ENCODE measurements at regions not wholly inside any gene's neighbourhood (a gene's known extent, or its start where the extent isn't known, plus 50 kb on each side); places are given as distances from the start of the nearest gene placed in this dataset.

- Histone ChIP-seq H3K9ac (ENCODE audit: low read length) (no peak overlapping the region), H3K4me1 (ENCODE audit: control insufficient read depth, insufficient read depth, low read length) (no peaks in the 10 kb centered on the region), H3K27me3 (ENCODE audit: control insufficient read depth, insufficient read depth, low read length) (no peaks in the 10 kb centered on the region), H3K4me3 (ENCODE audit: low read length) (no peak overlapping the region), H3K36me3 (ENCODE audit: control insufficient read depth, insufficient read depth, low read length) (no peaks in the 10 kb centered on the region), H3K9me3 (ENCODE audit: control insufficient read depth, low read length) (no peaks in the 10 kb centered on the region)
These were observed 628.6 kb downstream of the KCNT2 start for GRCh38 chr1:195979646-195980045.

- H3K27me3 ChIP-seq (ENCODE audit: control insufficient read depth, insufficient read depth, low read length), result no peaks in the 10 kb centered on the region
- no peaks in the 10 kb centered on the region for H3K9me3 ChIP-seq (ENCODE audit: control insufficient read depth, low read length)
- no peak overlapping the region for H3K9ac ChIP-seq (ENCODE audit: low read length)
- no peaks in the 10 kb centered on the region for H3K4me1 ChIP-seq (ENCODE audit: control insufficient read depth, insufficient read depth, low read length)
- H3K4me3 ChIP-seq (ENCODE audit: low read length), result no peak overlapping the region
- H3K36me3 ChIP-seq (ENCODE audit: control insufficient read depth, insufficient read depth, low read length), result no peaks in the 10 kb centered on the region
These were observed 634.8 kb downstream of the KCNT2 start for GRCh38 chr1:195973311-195973904.

GRCh38 chr1:195971589-195971988, 636.7 kb downstream of the KCNT2 start:
- Histone ChIP-seq H3K4me3 (ENCODE audit: low read length) (no peak overlapping the region), H3K27me3 (ENCODE audit: control insufficient read depth, insufficient read depth, low read length) (no peaks in the 10 kb centered on the region), H3K9ac (ENCODE audit: low read length) (no peak overlapping the region), H3K9me3 (ENCODE audit: control insufficient read depth, low read length) (no peaks in the 10 kb centered on the region), H3K4me1 (ENCODE audit: control insufficient read depth, insufficient read depth, low read length) (no peaks in the 10 kb centered on the region), H3K36me3 (ENCODE audit: control insufficient read depth, insufficient read depth, low read length) (no peaks in the 10 kb centered on the region)

GRCh38 chr1:195970209-195970608, 638.0 kb downstream of the KCNT2 start:
- H3K9me3 ChIP-seq (ENCODE audit: control insufficient read depth, low read length), result no peaks in the 10 kb centered on the region
- H3K27me3 ChIP-seq (ENCODE audit: control insufficient read depth, insufficient read depth, low read length), result no peaks in the 10 kb centered on the region
- no peak overlapping the region for H3K4me3 ChIP-seq (ENCODE audit: low read length)
- H3K9ac ChIP-seq (ENCODE audit: low read length), result no peak overlapping the region
- H3K4me1 ChIP-seq (ENCODE audit: control insufficient read depth, insufficient read depth, low read length), result no peaks in the 10 kb centered on the region
- H3K36me3 ChIP-seq (ENCODE audit: control insufficient read depth, insufficient read depth, low read length), result no peaks in the 10 kb centered on the region

- Histone ChIP-seq H3K4me3 (ENCODE audit: low read length) (no peak overlapping the region), H3K27me3 (ENCODE audit: control insufficient read depth, insufficient read depth, low read length) (no peaks in the 10 kb centered on the region), H3K36me3 (ENCODE audit: control insufficient read depth, insufficient read depth, low read length) (no peaks in the 10 kb centered on the region), H3K4me1 (ENCODE audit: control insufficient read depth, insufficient read depth, low read length) (no peaks in the 10 kb centered on the region), H3K9ac (ENCODE audit: low read length) (no peak overlapping the region), H3K9me3 (ENCODE audit: control insufficient read depth, low read length) (no peaks in the 10 kb centered on the region)
These were observed 642.8 kb downstream of the KCNT2 start for GRCh38 chr1:195965475-195965874.

- Histone ChIP-seq H3K9ac (ENCODE audit: low read length) (no peak overlapping the region), H3K4me1 (ENCODE audit: control insufficient read depth, insufficient read depth, low read length) (no peaks in the 10 kb centered on the region), H3K36me3 (ENCODE audit: control insufficient read depth, insufficient read depth, low read length) (no peaks in the 10 kb centered on the region), H3K4me3 (ENCODE audit: low read length) (no peak overlapping the region), H3K9me3 (ENCODE audit: control insufficient read depth, low read length) (no peaks in the 10 kb centered on the region), H3K27me3 (ENCODE audit: control insufficient read depth, insufficient read depth, low read length) (no peaks in the 10 kb centered on the region)
These were observed 643.2 kb downstream of the KCNT2 start for GRCh38 chr1:195965036-195965435.

GRCh38 chr1:195964516-195964915, 643.7 kb downstream of the KCNT2 start:
- Histone ChIP-seq H3K27me3 (ENCODE audit: control insufficient read depth, insufficient read depth, low read length) (no peaks in the 10 kb centered on the region), H3K36me3 (ENCODE audit: control insufficient read depth, insufficient read depth, low read length) (no peaks in the 10 kb centered on the region), H3K9ac (ENCODE audit: low read length) (no peak overlapping the region), H3K4me1 (ENCODE audit: control insufficient read depth, insufficient read depth, low read length) (no peaks in the 10 kb centered on the region), H3K9me3 (ENCODE audit: control insufficient read depth, low read length) (no peaks in the 10 kb centered on the region), H3K4me3 (ENCODE audit: low read length) (no peak overlapping the region)

GRCh38 chr1:195962051-195962450, 646.2 kb downstream of the KCNT2 start:
- Histone ChIP-seq H3K36me3 (ENCODE audit: control insufficient read depth, insufficient read depth, low read length) (no peaks in the 10 kb centered on the region), H3K9me3 (ENCODE audit: control insufficient read depth, low read length) (no peaks in the 10 kb centered on the region), H3K4me3 (ENCODE audit: low read length) (no peak overlapping the region), H3K9ac (ENCODE audit: low read length) (no peak overlapping the region), H3K27me3 (ENCODE audit: control insufficient read depth, insufficient read depth, low read length) (no peaks in the 10 kb centered on the region), H3K4me1 (ENCODE audit: control insufficient read depth, insufficient read depth, low read length) (no peaks in the 10 kb centered on the region)

- H3K4me1 ChIP-seq (ENCODE audit: control insufficient read depth, insufficient read depth, low read length), result no peaks in the 10 kb centered on the region
- H3K36me3 ChIP-seq (ENCODE audit: control insufficient read depth, insufficient read depth, low read length), result no peaks in the 10 kb centered on the region
- no peak overlapping the region for H3K9ac ChIP-seq (ENCODE audit: low read length)
- no peak overlapping the region for H3K4me3 ChIP-seq (ENCODE audit: low read length)
- H3K27me3 ChIP-seq (ENCODE audit: control insufficient read depth, insufficient read depth, low read length), result no peaks in the 10 kb centered on the region
- no peaks in the 10 kb centered on the region for H3K9me3 ChIP-seq (ENCODE audit: control insufficient read depth, low read length)
These were observed 647.7 kb downstream of the KCNT2 start for GRCh38 chr1:195960580-195960979.

- Histone ChIP-seq H3K4me1 (ENCODE audit: control insufficient read depth, insufficient read depth, low read length) (no peaks in the 10 kb centered on the region), H3K9ac (ENCODE audit: low read length) (no peak overlapping the region), H3K36me3 (ENCODE audit: control insufficient read depth, insufficient read depth, low read length) (no peaks in the 10 kb centered on the region), H3K4me3 (ENCODE audit: low read length) (no peak overlapping the region), H3K9me3 (ENCODE audit: control insufficient read depth, low read length) (no peaks in the 10 kb centered on the region), H3K27me3 (ENCODE audit: control insufficient read depth, insufficient read depth, low read length) (no peaks in the 10 kb centered on the region)
These were observed 650.1 kb downstream of the KCNT2 start for GRCh38 chr1:195958131-195958530.

GRCh38 chr1:195956845-195957244, 651.4 kb downstream of the KCNT2 start:
- no peaks in the 10 kb centered on the region for H3K4me1 ChIP-seq (ENCODE audit: control insufficient read depth, insufficient read depth, low read length)
- no peak overlapping the region for H3K9ac ChIP-seq (ENCODE audit: low read length)
- H3K36me3 ChIP-seq (ENCODE audit: control insufficient read depth, insufficient read depth, low read length), result no peaks in the 10 kb centered on the region
- H3K4me3 ChIP-seq (ENCODE audit: low read length), result no peak overlapping the region
- H3K9me3 ChIP-seq (ENCODE audit: control insufficient read depth, low read length), result no peaks in the 10 kb centered on the region
- no peaks in the 10 kb centered on the region for H3K27me3 ChIP-seq (ENCODE audit: control insufficient read depth, insufficient read depth, low read length)

GRCh38 chr1:195954848-195955247, 653.4 kb downstream of the KCNT2 start:
- H3K4me3 ChIP-seq (ENCODE audit: low read length), result no peak overlapping the region
- no peaks in the 10 kb centered on the region for H3K27me3 ChIP-seq (ENCODE audit: control insufficient read depth, insufficient read depth, low read length)
- H3K9me3 ChIP-seq (ENCODE audit: control insufficient read depth, low read length), result no peaks in the 10 kb centered on the region
- no peaks in the 10 kb centered on the region for H3K36me3 ChIP-seq (ENCODE audit: control insufficient read depth, insufficient read depth, low read length)
- no peaks in the 10 kb centered on the region for H3K4me1 ChIP-seq (ENCODE audit: control insufficient read depth, insufficient read depth, low read length)
- no peak overlapping the region for H3K9ac ChIP-seq (ENCODE audit: low read length)

- Histone ChIP-seq H3K4me1 (ENCODE audit: control insufficient read depth, insufficient read depth, low read length) (no peaks in the 10 kb centered on the region), H3K27me3 (ENCODE audit: control insufficient read depth, insufficient read depth, low read length) (no peaks in the 10 kb centered on the region), H3K4me3 (ENCODE audit: low read length) (no peak overlapping the region), H3K36me3 (ENCODE audit: control insufficient read depth, insufficient read depth, low read length) (no peaks in the 10 kb centered on the region), H3K9ac (ENCODE audit: low read length) (no peak overlapping the region), H3K9me3 (ENCODE audit: control insufficient read depth, low read length) (no peaks in the 10 kb centered on the region)
These were observed 656.9 kb downstream of the KCNT2 start for GRCh38 chr1:195951313-195951712.
